ENCODE measurements at regions not wholly inside any gene's neighbourhood (a gene's known extent, or its start where the extent isn't known, plus 50 kb on each side); places are given as distances from the start of the nearest gene placed in this dataset.

- TF ChIP-seq SUZ12 (IDR thresholded peaks at IDR 0.05; ENCODE audit: extremely low read depth, insufficient read depth, insufficient read length) (no peak), YY1 (IDR thresholded peaks at IDR 0.05; ENCODE audit: insufficient read depth, insufficient read length) (no peak), ZNF274 (IDR thresholded peaks at IDR 0.05; ENCODE audit: low read depth, low read length) (no peak)
Measured at GRCh38 chr1:29970747-29971325, 734.5 kb downstream of the PTPRU start.

All from NT2/D1 (cell line).